SU-DHL-6 (cell line): ENCODE measurements at regions not wholly inside any gene's neighbourhood (a gene's known extent, or its start where the extent isn't known, plus 50 kb on each side); places are given as distances from the start of the nearest gene placed in this dataset.

ENCODE experiments used
- H2AFZ ChIP-seq: fragments of 200-600 bp; sonication (generic); 2 replicates; pipeline ENCODE4 v1.6.1; 2014; ENCODE audit warnings: low read depth, mild to moderate bottlenecking, moderate library complexity, mixed read lengths, antibody characterized with exemption, low read length; ENCODE audit not compliant: severe bottlenecking
- H3F3A ChIP-seq: fragments of 200-600 bp; shearing (Covaris generic); 2 replicates; pipeline ENCODE4 v1.6.0; 2016; ENCODE audit warnings: antibody characterized with exemption, mild to moderate bottlenecking; ENCODE audit not compliant: insufficient read depth
- H3K27ac ChIP-seq: fragments of 200-600 bp; sonication (generic); 2 replicates; pipeline ENCODE4 v1.5.1; 2016; ENCODE audit warnings: low read depth, mild to moderate bottlenecking, low read length, moderate library complexity, mixed read lengths
- H3K27me3 ChIP-seq: fragments of 200-600 bp; sonication (generic), shearing (Covaris generic); 2 replicates; pipeline ENCODE4 v1.6.0; 2014; ENCODE audit warnings: mild to moderate bottlenecking, low read length
- H3K36me3 ChIP-seq: fragments of 200-600 bp; sonication (generic); 2 replicates; pipeline ENCODE4 v1.6.1; 2014; ENCODE audit warnings: mild to moderate bottlenecking, low read length, mixed read lengths
- H3K4me2 ChIP-seq: fragments of 300-600, 200-600 bp; shearing (Covaris generic), sonication (generic); 2 replicates; pipeline ENCODE4 v1.6.0; 2014; ENCODE audit warnings: low read length, low read depth, mild to moderate bottlenecking; ENCODE audit not compliant: poor library complexity, severe bottlenecking
- H3K4me3 ChIP-seq: fragments of 200-600 bp; sonication (generic); 2 replicates; pipeline ENCODE4 v1.5.1; 2014; ENCODE audit warnings: antibody characterized with exemption, low read length, mild to moderate bottlenecking, mixed read lengths; ENCODE audit not compliant: insufficient read depth, poor library complexity, severe bottlenecking
- H3K79me2 ChIP-seq: fragments of 200-600 bp; sonication (generic); 2 replicates; pipeline ENCODE4 v1.6.1; 2014; ENCODE audit warnings: mild to moderate bottlenecking, low read length, moderate library complexity; ENCODE audit not compliant: insufficient read depth
- H3K9ac ChIP-seq: fragments of 200-600 bp; sonication (generic); 2 replicates; pipeline ENCODE4 v1.7.0; 2014; ENCODE audit warnings: mild to moderate bottlenecking, low read length
- H3K9me2 ChIP-seq: fragments of 200-600 bp; sonication (generic); replicated peaks from 2 replicates; pipeline ENCODE4 v1.6.1; 2014; ENCODE audit warnings: low read length; ENCODE audit not compliant: insufficient read depth
- H3K9me3 ChIP-seq: fragments of 200-600 bp; sonication (generic); 2 replicates; pipeline ENCODE4 v1.6.1; 2014; ENCODE audit warnings: low read length, mixed read lengths; ENCODE audit not compliant: insufficient read depth
- H4K20me1 ChIP-seq: fragments of 200-600 bp; sonication (generic); 2 replicates; pipeline ENCODE4 v1.6.1; 2014; ENCODE audit warnings: low read depth, mild to moderate bottlenecking, antibody characterized with exemption, low read length, moderate library complexity, mixed read lengths
- CTCF ChIP-seq: fragments of 200-600 bp; sonication (generic); IDR thresholded peaks from one replicate; pipeline ENCODE4 v1.5.1; 2017; ENCODE audit warnings: antibody characterized with exemption, mild to moderate bottlenecking, low read length, moderate library complexity; ENCODE audit not compliant: insufficient read depth, poor library complexity, severe bottlenecking
- EZH2phosphoT487 ChIP-seq: fragments of 200-600 bp; sonication (generic), shearing (Covaris generic); conservative IDR thresholded peaks from 2 replicates; pipeline ENCODE4 v1.6.1; 2018; ENCODE audit warnings: mild to moderate bottlenecking, antibody characterized with exemption, low read length, moderate library complexity, mixed read lengths

GRCh38 chr3:161555320-161555719 is 58.7 kb downstream of the OTOL1 start:
- no peaks in the 10 kb centered on the region for H3K36me3 ChIP-seq
- TF ChIP-seq EZH2phosphoT487 (no peak), CTCF (no peak)
- no peak overlapping the region for H2AFZ ChIP-seq
- H3K4me2 ChIP-seq = no peak overlapping the region
- no peaks in the 10 kb centered on the region for H3K79me2 ChIP-seq
- H3K27me3 ChIP-seq = no peaks in the 10 kb centered on the region
- no peaks in the 10 kb centered on the region for H3F3A ChIP-seq
- H4K20me1 ChIP-seq = no peaks in the 10 kb centered on the region
- no peak overlapping the region for H3K4me3 ChIP-seq
- no peaks in the 10 kb centered on the region for H3K9me3 ChIP-seq
- no peak overlapping the region for H3K27ac ChIP-seq
- H3K9me2 ChIP-seq = no peaks in the 10 kb centered on the region
- H3K9ac ChIP-seq = no peak overlapping the region

GRCh38 chr3:161556533-161556932 is 59.9 kb downstream of the OTOL1 start:
- no peaks in the 10 kb centered on the region for H3K27me3 ChIP-seq

GRCh38 chr3:161556941-161557340 is 60.3 kb downstream of the OTOL1 start:
- H3K9me2 ChIP-seq = no peaks in the 10 kb centered on the region
- no peaks in the 10 kb centered on the region for H3F3A ChIP-seq
- TF ChIP-seq EZH2phosphoT487 = no peak
- no peak for TF ChIP-seq CTCF
- no peak overlapping the region for H3K9ac ChIP-seq
- H3K79me2 ChIP-seq = no peaks in the 10 kb centered on the region
- no peaks in the 10 kb centered on the region for H3K9me3 ChIP-seq
- H3K27me3 ChIP-seq = no peaks in the 10 kb centered on the region
- H3K27ac ChIP-seq = no peak overlapping the region
- no peaks in the 10 kb centered on the region for H3K36me3 ChIP-seq
- H2AFZ ChIP-seq = no peak overlapping the region
- H3K4me3 ChIP-seq = no peak overlapping the region
- no peaks in the 10 kb centered on the region for H4K20me1 ChIP-seq
- no peak overlapping the region for H3K4me2 ChIP-seq

More at GRCh38 chr3:161556533-161556932, 59.9 kb downstream of the OTOL1 start:
- no peaks in the 10 kb centered on the region for H3K9me2 ChIP-seq
- no peak overlapping the region for H3K4me3 ChIP-seq
- H3K27ac ChIP-seq = no peak overlapping the region
- TF ChIP-seq CTCF (no peak), EZH2phosphoT487 (no peak)
- no peaks in the 10 kb centered on the region for H3K36me3 ChIP-seq
- H3K79me2 ChIP-seq = no peaks in the 10 kb centered on the region
- no peaks in the 10 kb centered on the region for H3K9me3 ChIP-seq
- H2AFZ ChIP-seq = no peak overlapping the region
- no peaks in the 10 kb centered on the region for H3F3A ChIP-seq
- H3K9ac ChIP-seq = no peak overlapping the region
- no peak overlapping the region for H3K4me2 ChIP-seq
- no peaks in the 10 kb centered on the region for H4K20me1 ChIP-seq
